ENCODE measurements at regions not wholly inside any gene's neighbourhood (a gene's known extent, or its start where the extent isn't known, plus 50 kb on each side); places are given as distances from the start of the nearest gene placed in this dataset.
A peak's percentile ranks its signal among the peaks of the same experiment; 100 is the strongest.

- Histone ChIP-seq H3K27ac (ENCODE audit: low read depth, low read length) (no peak overlapping the region), H3K4me1 (ENCODE audit: insufficient read depth, low read length) (peaks cover 7% of the 10 kb centered on the region), H2AFZ (ENCODE audit: low read depth, low read length) (peak overlapping the region; percentile 36), H3K36me3 (ENCODE audit: insufficient read depth, low read length) (no peaks in the 10 kb centered on the region), H3K9me3 (ENCODE audit: insufficient read depth, low read depth, low read length) (no peaks in the 10 kb centered on the region), H3K9ac (ENCODE audit: low read length) (no peak overlapping the region), H3K4me3 (ENCODE audit: insufficient read depth, low read depth, low read length) (no peak overlapping the region), H3K79me2 (ENCODE audit: insufficient read depth, low read length) (no peaks in the 10 kb centered on the region), H4K20me1 (ENCODE audit: insufficient read depth, low read length) (no peaks in the 10 kb centered on the region), H3K27me3 (ENCODE audit: insufficient read depth, low read length) (no peaks in the 10 kb centered on the region), H3K4me2 (ENCODE audit: low read length) (peak overlapping the region; percentile 43)
- Mint-ChIP-seq H3K4me3 (ENCODE audit: unreplicated experiment) (no peak overlapping the region), H3K9me3 (ENCODE audit: unreplicated experiment) (no peaks in the 10 kb centered on the region), H3K4me1 (ENCODE audit: low read depth, unreplicated experiment) (peaks cover 12% of the 10 kb centered on the region), H3K27me3 (ENCODE audit: low read depth, unreplicated experiment) (peaks cover 31% of the 10 kb centered on the region), H3K36me3 (ENCODE audit: low read depth, unreplicated experiment) (no peaks in the 10 kb centered on the region), H3K27ac (ENCODE audit: unreplicated experiment) (no peak overlapping the region)
- DNase-seq (ENCODE audit: low read depth) (no peak), FAIRE-seq (no peak)
- TF ChIP-seq EZH2 (IDR thresholded peaks at IDR 0.05; ENCODE audit: insufficient read depth, low read length) (no peak), CTCF (IDR thresholded peaks at IDR 0.05; ENCODE audit: insufficient read depth, low read depth, low read length) (no peak)
Observed at GRCh38 chr16:86833136-86833535, 254.8 kb downstream of the FOXL1 start.

GRCh38 chr16:86834451-86835035 is 256.2 kb downstream of the FOXL1 start:
- no peak overlapping the region for H3K4me3 ChIP-seq (ENCODE audit: insufficient read depth, low read depth, low read length)
- H3K9ac ChIP-seq (ENCODE audit: low read length), result no peak overlapping the region
- Mint-ChIP-seq H3K9me3 (ENCODE audit: unreplicated experiment) (no peaks in the 10 kb centered on the region), H3K4me3 (ENCODE audit: unreplicated experiment) (no peak overlapping the region), H3K4me1 (ENCODE audit: low read depth, unreplicated experiment) (peaks cover 12% of the 10 kb centered on the region), H3K27ac (ENCODE audit: unreplicated experiment) (no peak overlapping the region), H3K27me3 (ENCODE audit: low read depth, unreplicated experiment) (peaks cover 20% of the 10 kb centered on the region), H3K36me3 (ENCODE audit: low read depth, unreplicated experiment) (no peaks in the 10 kb centered on the region)
- H3K27me3 ChIP-seq (ENCODE audit: insufficient read depth, low read length), result no peaks in the 10 kb centered on the region
- no peak overlapping the region for H3K4me2 ChIP-seq (ENCODE audit: low read length)
- peaks cover 7% of the 10 kb centered on the region for H3K4me1 ChIP-seq (ENCODE audit: insufficient read depth, low read length)
- no peak overlapping the region for H2AFZ ChIP-seq (ENCODE audit: low read depth, low read length)
- no peak overlapping the region for H3K27ac ChIP-seq (ENCODE audit: low read depth, low read length)
- H3K79me2 ChIP-seq (ENCODE audit: insufficient read depth, low read length), result no peaks in the 10 kb centered on the region
- peak; percentile 70 for DNase-seq (ENCODE audit: low read depth)
- H3K36me3 ChIP-seq (ENCODE audit: insufficient read depth, low read length), result no peaks in the 10 kb centered on the region
- H4K20me1 ChIP-seq (ENCODE audit: insufficient read depth, low read length), result no peaks in the 10 kb centered on the region
- H3K9me3 ChIP-seq (ENCODE audit: insufficient read depth, low read depth, low read length), result no peaks in the 10 kb centered on the region
- no peak for TF ChIP-seq EZH2 (IDR thresholded peaks at IDR 0.05; ENCODE audit: insufficient read depth, low read length)
- peak; percentile 22 for TF ChIP-seq CTCF (IDR thresholded peaks at IDR 0.05; ENCODE audit: insufficient read depth, low read depth, low read length)
- no peak for FAIRE-seq

- no peaks in the 10 kb centered on the region for H3K27me3 ChIP-seq (ENCODE audit: insufficient read depth, low read length)
- H3K27ac ChIP-seq (ENCODE audit: low read depth, low read length), result no peak overlapping the region
- no peaks in the 10 kb centered on the region for H4K20me1 ChIP-seq (ENCODE audit: insufficient read depth, low read length)
- Mint-ChIP-seq H3K4me3 (ENCODE audit: unreplicated experiment) (no peak overlapping the region), H3K4me1 (ENCODE audit: low read depth, unreplicated experiment) (peaks cover 12% of the 10 kb centered on the region), H3K27me3 (ENCODE audit: low read depth, unreplicated experiment) (peaks cover 17% of the 10 kb centered on the region), H3K27ac (ENCODE audit: unreplicated experiment) (no peak overlapping the region), H3K9me3 (ENCODE audit: unreplicated experiment) (no peaks in the 10 kb centered on the region), H3K36me3 (ENCODE audit: low read depth, unreplicated experiment) (no peaks in the 10 kb centered on the region)
- H3K36me3 ChIP-seq (ENCODE audit: insufficient read depth, low read length), result no peaks in the 10 kb centered on the region
- FAIRE-seq, result no peak
- no peak overlapping the region for H3K4me3 ChIP-seq (ENCODE audit: insufficient read depth, low read depth, low read length)
- no peak for DNase-seq (ENCODE audit: low read depth)
- H2AFZ ChIP-seq (ENCODE audit: low read depth, low read length), result no peak overlapping the region
- TF ChIP-seq EZH2 (IDR thresholded peaks at IDR 0.05; ENCODE audit: insufficient read depth, low read length), result no peak
- no peaks in the 10 kb centered on the region for H3K9me3 ChIP-seq (ENCODE audit: insufficient read depth, low read depth, low read length)
- no peak overlapping the region for H3K4me2 ChIP-seq (ENCODE audit: low read length)
- no peaks in the 10 kb centered on the region for H3K79me2 ChIP-seq (ENCODE audit: insufficient read depth, low read length)
- H3K4me1 ChIP-seq (ENCODE audit: insufficient read depth, low read length), result peaks cover 7% of the 10 kb centered on the region
- no peak overlapping the region for H3K9ac ChIP-seq (ENCODE audit: low read length)
Observed at GRCh38 chr16:86835982-86836381, 257.6 kb downstream of the FOXL1 start.

Measured in astrocyte (in vitro differentiated cells and primary cell).